Astrocyte (in vitro differentiated cells and primary cell): ENCODE measurements at regions not wholly inside any gene's neighbourhood (a gene's known extent, or its start where the extent isn't known, plus 50 kb on each side); places are given as distances from the start of the nearest gene placed in this dataset.

Experiments used
- EZH2 ChIP-seq: IDR thresholded peaks from 2 replicates; pipeline ENCODE4 v1.6.1; 2012; ENCODE audit warnings: mild to moderate bottlenecking, low read length, inconsistent platforms; ENCODE audit not compliant: insufficient read depth
- TF ChIP-seq, protein P1 (sequence below): IDR thresholded peaks from 2 replicates; pipeline ENCODE4 v1.5.1; 2011; ENCODE audit warnings: low read depth, mild to moderate bottlenecking, inconsistent platforms, low read length, moderate library complexity; ENCODE audit not compliant: insufficient read depth

DNA sequence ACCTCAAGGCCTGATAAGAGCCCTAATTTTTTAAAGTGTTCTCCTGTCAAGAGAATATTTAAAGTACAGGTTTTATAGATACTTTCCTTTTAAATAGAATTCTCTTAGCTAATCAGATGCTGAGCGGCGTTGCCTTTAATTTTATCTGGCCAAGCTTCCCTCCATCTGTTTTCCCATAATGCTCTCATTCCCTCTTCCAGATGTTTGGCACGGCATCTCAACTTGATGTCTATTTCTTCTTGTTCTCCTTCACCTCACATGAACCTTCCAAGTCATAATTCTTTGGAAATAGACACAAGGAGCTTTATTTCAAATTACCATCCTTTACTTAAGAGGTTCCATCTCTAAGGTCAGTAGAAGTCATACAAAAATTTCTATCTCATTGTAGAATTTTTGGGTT, 76.1 kb upstream of the CPO start:
- TF ChIP-seq, protein P1, sequence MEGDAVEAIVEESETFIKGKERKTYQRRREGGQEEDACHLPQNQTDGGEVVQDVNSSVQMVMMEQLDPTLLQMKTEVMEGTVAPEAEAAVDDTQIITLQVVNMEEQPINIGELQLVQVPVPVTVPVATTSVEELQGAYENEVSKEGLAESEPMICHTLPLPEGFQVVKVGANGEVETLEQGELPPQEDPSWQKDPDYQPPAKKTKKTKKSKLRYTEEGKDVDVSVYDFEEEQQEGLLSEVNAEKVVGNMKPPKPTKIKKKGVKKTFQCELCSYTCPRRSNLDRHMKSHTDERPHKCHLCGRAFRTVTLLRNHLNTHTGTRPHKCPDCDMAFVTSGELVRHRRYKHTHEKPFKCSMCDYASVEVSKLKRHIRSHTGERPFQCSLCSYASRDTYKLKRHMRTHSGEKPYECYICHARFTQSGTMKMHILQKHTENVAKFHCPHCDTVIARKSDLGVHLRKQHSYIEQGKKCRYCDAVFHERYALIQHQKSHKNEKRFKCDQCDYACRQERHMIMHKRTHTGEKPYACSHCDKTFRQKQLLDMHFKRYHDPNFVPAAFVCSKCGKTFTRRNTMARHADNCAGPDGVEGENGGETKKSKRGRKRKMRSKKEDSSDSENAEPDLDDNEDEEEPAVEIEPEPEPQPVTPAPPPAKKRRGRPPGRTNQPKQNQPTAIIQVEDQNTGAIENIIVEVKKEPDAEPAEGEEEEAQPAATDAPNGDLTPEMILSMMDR: no peak
- no peak for TF ChIP-seq EZH2
